ENCODE measurements at regions not wholly inside any gene's neighbourhood (a gene's known extent, or its start where the extent isn't known, plus 50 kb on each side); places are given as distances from the start of the nearest gene placed in this dataset.

DNA sequence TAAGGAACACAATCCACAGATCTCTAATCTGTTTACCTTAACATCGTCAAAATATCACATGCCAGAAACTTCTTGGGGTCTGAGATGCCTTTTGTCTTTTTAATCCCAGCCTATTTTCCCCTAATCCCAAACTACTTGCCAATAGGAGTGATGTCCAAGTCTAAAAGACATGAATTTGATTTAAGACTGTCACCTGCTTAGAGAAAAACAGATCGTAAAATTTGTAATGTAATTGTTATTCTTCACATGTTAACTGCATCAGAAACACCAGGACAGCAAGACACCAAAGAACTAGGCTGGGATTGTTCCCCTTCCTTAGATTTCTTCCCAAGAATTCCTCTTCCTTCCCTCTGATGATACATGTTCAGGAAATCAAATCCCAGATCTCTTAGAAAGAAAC, 198.1 kb upstream of the ARHGAP20 start:
- no peak for TF ChIP-seq JUND (IDR thresholded peaks at IDR 0.05; ENCODE audit: low read depth)
- in situ Hi-C loops (cut with HindIII; ENCODE audit: low pct_unique_long_range_greater_than_20kb, low sequenced_read_pairs), result no loop called here
- no peak for DNase-seq (ENCODE audit: low read depth in 1 of 2, low spot score in 1 of 2)

DNA sequence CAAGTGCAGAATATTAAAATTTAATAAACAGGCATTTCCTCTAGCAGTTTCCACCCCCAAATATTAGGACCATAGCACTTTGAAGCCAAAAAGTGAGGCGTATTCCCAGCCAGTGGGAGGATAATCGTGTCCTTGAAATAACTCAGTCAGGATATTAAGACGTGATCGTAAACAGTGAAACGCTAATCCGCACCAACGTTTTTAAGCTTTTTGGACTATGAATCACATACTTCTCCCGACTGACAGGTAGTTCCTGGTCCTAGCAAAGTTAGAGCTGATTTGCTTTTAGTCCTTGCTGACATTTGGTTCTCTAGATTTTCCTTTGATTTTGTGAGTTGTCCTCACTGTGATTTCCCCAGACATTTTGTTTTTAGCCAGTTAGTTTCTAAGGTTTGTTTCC, 197.1 kb upstream of the ARHGAP20 start:
- TF ChIP-seq JUND (IDR thresholded peaks at IDR 0.05; ENCODE audit: low read depth), result no peak
- no peak for DNase-seq (ENCODE audit: low read depth in 1 of 2, low spot score in 1 of 2)
- in situ Hi-C loops (cut with HindIII; ENCODE audit: low pct_unique_long_range_greater_than_20kb, low sequenced_read_pairs), result no loop called here

DNA sequence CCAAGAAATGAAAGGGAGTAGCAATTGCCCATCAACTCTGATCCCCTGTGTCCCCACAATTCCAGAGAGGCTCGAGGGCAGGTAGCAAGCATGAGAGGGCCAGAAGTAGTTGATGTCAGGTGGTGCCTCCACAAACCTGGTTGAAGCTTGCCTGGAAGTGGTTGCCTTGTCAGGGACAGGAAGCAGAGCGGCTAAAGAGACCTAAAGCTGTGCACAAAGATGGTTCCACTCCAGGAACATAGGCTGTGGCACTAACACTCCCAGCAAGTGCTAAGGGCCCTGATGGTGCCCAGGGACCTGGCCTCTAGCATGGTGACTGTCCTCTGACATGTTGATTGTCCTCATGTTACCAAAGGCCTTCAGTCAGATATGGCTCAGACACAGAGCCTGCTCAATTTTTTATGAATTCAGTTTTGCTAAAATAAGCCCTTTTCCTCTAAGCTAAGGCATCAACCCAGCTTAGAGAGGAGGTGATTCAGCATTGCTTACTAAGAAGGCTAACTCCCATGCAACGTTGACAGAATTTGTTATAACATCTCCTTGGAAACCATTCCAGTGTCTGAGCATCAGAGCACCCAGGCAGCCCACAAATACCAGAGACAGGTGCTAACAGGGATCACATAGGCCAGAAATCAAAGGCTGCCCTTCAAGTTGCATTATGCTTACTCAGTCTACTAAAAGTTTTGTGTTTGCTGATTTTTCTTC, 196.3 kb upstream of the ARHGAP20 start:
- DNase-seq (ENCODE audit: low read depth in 1 of 2, low spot score in 1 of 2), result no peak
- TF ChIP-seq JUND (IDR thresholded peaks at IDR 0.05; ENCODE audit: low read depth), result no peak
- in situ Hi-C loops (cut with HindIII; ENCODE audit: low pct_unique_long_range_greater_than_20kb, low sequenced_read_pairs), result no loop called here

DNA sequence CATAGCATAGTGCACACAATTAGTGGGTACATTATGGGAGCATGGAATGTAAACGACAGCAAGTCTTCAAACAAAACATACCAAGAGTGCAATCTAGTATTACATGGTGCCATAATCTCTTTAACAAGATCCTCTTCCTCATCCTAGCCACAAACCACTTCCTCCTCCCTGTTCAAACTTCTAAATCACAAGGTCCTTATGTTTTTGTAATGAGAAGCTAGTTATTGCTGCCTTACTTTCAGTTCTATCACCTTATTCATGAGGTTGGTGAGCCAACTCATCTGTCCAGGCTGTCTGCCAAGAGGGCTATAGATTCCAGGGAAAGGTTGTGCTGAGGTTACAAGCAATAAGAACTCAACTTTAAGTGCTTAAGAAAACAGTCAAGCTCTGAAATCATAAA, 195.4 kb upstream of the ARHGAP20 start:
- TF ChIP-seq JUND (IDR thresholded peaks at IDR 0.05; ENCODE audit: low read depth), result no peak
- in situ Hi-C loops (cut with HindIII; ENCODE audit: low pct_unique_long_range_greater_than_20kb, low sequenced_read_pairs), result no loop called here
- DNase-seq (ENCODE audit: low read depth in 1 of 2, low spot score in 1 of 2), result peak in 1 of 2 experiments; percentile 42

DNA sequence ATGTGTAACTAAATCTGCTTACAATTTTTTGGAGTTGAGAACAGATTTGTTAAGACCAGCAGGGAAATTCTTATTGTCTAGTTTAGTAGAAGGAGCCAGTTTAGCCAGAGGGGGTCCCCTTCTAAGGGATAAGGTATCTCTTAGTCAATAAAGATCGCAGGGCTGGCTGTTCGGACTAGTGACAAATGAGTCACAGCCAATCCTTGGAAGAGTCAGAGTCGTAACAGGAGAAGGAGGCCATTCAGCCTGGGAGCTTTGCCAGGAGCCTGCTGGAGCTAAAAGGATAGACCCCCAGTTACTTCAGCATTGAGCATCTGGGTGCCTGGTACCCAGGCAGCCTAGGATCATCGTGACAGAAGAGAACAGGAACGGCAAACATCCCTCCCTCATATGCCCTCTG, 191.6 kb upstream of the ARHGAP20 start:
- in situ Hi-C loops (cut with HindIII; ENCODE audit: low pct_unique_long_range_greater_than_20kb, low sequenced_read_pairs), result no loop called here

DNA sequence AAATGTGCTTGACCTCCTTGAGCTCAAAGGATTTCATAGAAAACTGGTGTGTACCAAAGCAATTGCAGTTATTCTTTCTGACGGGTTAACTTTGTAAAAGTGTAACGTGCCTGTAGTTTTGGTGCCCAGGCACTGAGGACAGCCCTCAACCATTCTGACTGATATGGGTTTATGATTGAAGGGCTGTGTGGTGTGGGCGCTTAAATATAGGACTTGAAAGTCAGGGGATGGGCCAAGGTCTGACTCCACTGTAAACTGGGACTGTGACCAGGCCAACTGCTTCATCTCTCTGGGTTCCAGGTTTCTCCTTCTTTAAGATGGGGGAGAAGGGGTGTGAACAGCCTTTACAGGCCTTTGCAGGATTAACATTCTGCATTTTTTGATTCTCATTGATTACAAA, 191.1 kb upstream of the ARHGAP20 start:
- no peak for TF ChIP-seq JUND (IDR thresholded peaks at IDR 0.05; ENCODE audit: low read depth)
- no peak for DNase-seq (ENCODE audit: low read depth in 1 of 2, low spot score in 1 of 2)
- in situ Hi-C loops (cut with HindIII; ENCODE audit: low pct_unique_long_range_greater_than_20kb, low sequenced_read_pairs), result no loop called here

More for the DNA sequence above, 191.6 kb upstream of the ARHGAP20 start:
- DNase-seq (ENCODE audit: low read depth in 1 of 2, low spot score in 1 of 2), result no peak
- TF ChIP-seq JUND (IDR thresholded peaks at IDR 0.05; ENCODE audit: low read depth), result no peak

DNA sequence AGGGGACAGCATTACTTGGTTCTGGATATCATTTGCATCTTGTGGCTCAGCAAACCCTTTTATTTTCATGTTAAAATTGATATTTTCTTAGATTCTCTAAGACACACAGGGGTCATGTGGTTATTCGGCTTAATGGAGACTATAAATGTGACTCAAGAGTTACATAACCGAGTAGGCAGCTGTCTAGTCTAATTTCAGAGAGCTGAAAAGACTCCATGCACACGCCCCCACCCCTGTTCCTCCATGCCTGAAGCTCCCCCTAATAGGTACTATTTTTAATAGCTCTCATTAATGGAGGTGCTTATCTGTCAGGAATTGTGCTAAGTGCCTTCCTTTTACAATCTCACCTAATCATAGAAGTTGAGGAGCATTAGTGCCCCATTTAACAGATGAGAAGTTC, 189.2 kb upstream of the ARHGAP20 start:
- no peak for DNase-seq (ENCODE audit: low read depth in 1 of 2, low spot score in 1 of 2)
- in situ Hi-C loops (cut with HindIII; ENCODE audit: low pct_unique_long_range_greater_than_20kb, low sequenced_read_pairs), result no loop called here
- TF ChIP-seq JUND (IDR thresholded peaks at IDR 0.05; ENCODE audit: low read depth), result no peak

DNA sequence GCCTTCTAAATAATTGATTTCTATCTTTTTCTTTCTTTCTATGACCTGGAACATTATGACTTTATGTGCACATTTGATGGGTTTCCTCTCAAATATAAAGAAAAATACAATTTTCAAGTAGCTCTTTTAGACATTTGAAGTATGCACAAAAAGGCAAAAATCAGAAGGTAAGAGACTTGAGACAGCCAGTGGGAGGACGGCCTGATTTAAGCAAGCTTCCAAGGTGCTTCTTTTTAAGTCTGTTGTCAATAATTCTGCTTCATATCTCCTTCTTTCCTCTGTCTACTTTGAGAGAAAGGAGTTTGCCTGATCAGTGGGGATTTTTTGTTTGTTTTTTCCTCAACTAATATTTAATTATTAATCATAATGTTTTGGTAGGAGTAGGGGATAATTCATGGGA, 188.2 kb upstream of the ARHGAP20 start:
- no peak for TF ChIP-seq JUND (IDR thresholded peaks at IDR 0.05; ENCODE audit: low read depth)
- in situ Hi-C loops (cut with HindIII; ENCODE audit: low pct_unique_long_range_greater_than_20kb, low sequenced_read_pairs), result no loop called here
- no peak for DNase-seq (ENCODE audit: low read depth in 1 of 2, low spot score in 1 of 2)

DNA sequence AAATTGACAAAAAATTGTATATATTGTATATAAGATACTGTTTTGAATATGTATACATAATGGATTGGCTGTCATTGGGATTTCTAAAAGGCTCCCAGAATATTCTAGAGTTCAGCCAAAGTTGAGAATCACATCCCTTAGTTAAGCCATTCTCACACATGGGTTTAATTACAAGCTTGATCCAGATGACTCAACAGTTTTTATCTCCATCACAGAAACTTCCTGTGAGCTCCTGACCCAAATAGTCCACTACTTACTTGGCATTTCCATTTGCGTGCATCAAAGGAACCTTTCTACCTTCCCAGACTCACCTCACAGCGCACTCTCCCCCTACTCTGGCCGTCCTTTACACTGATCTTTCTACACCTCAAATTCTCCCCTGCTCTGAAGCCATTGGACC, 184.8 kb upstream of the ARHGAP20 start:
- in situ Hi-C loops (cut with HindIII; ENCODE audit: low pct_unique_long_range_greater_than_20kb, low sequenced_read_pairs), result no loop called here
- TF ChIP-seq JUND (IDR thresholded peaks at IDR 0.05; ENCODE audit: low read depth), result no peak
- DNase-seq (ENCODE audit: low read depth in 1 of 2, low spot score in 1 of 2), result no peak

DNA sequence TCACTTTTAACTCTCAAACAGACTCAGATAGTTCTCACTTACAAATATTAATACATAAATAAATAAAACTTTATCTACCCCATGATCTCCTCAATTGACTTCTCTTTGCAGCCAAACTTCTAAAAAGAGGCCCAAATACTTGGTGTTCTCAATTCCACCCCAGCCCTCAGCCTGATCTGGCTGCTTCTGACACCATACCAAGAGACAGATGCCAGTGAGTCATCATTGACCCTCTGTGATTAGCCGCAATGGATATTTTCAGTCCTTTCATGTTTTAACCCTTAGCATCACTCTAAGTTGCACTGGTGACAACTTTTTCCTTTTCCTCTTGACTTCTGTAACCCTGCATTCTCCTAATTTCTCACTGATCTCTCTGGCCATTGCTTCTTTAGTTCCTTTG, 184.1 kb upstream of the ARHGAP20 start:
- no peak for TF ChIP-seq JUND (IDR thresholded peaks at IDR 0.05; ENCODE audit: low read depth)
- no peak for DNase-seq (ENCODE audit: low read depth in 1 of 2, low spot score in 1 of 2)
- in situ Hi-C loops (cut with HindIII; ENCODE audit: low pct_unique_long_range_greater_than_20kb, low sequenced_read_pairs), result no loop called here

DNA sequence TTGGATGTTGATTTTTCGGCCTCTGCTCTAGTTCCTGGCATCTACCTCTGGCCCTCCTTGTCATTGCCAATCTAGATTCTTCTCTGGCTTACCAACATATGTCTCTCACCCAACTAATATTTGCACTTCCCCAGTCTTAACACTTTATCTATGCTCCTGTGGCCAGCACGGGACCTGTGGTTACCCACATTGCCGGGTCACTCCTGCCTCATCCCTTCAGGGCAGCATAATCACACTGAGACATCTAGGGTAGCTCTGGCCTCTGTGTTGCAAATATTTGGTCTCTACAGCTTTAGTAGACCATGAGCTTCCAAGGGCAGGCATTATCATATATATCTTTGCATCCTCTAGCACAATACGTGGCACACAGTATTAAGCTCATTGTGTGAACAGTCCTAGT, 182.0 kb upstream of the ARHGAP20 start:
- peak in 1 of 2 experiments; percentile 81 for DNase-seq (ENCODE audit: low read depth in 1 of 2, low spot score in 1 of 2)
- peak; percentile 69; the same call in 1 of the 2 replicates for TF ChIP-seq JUND (IDR thresholded peaks at IDR 0.05; ENCODE audit: low read depth)
- in situ Hi-C loops (cut with HindIII; ENCODE audit: low pct_unique_long_range_greater_than_20kb, low sequenced_read_pairs), result no loop called here

DNA sequence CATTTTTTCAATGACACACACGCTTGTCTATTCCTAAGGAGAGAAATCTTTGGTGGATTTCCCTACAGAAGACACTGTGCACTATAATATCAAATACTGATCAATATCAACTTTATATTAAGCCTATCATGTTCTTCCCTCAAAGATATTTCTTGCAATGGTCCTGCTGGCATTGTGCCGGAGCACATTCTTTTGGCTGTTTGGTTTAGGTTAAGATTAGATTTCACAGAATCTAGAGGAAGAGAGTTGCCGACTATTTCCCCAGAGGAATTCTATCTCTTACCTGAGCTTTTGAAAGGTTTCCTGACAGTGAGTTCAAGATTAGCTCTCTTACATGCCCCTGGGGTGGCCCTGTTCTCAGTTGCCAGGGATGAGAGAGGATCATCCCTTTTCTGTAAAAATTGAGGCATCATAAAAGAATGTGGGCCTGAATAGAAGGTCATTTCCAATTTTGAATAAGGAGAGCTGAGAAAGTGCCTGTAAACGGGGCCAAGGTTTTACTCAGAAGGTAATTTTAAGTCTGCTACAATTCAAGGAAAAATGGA, 180.6 kb upstream of the ARHGAP20 start:
- DNase-seq (ENCODE audit: low read depth in 1 of 2, low spot score in 1 of 2), result no peak
- no peak for TF ChIP-seq JUND (IDR thresholded peaks at IDR 0.05; ENCODE audit: low read depth)
- in situ Hi-C loops (cut with HindIII; ENCODE audit: low pct_unique_long_range_greater_than_20kb, low sequenced_read_pairs), result no loop called here

DNA sequence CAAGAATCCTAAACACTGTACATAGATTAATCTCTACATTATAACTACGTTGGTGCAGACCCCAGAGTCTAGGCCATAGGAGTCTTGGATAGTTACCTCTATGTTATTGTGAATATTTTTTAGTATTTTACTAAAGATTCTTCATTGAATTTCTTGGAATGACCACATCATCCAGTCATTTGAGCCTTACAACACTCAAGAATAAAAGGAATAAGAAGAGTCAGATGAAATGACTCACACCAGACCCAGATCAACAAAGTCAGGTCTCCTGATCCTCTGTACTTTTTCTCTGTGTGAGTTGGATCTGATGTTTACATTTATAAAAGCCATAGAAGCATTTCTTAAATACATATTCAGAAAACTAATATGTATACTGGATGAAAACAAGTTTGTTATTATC, 179.2 kb upstream of the ARHGAP20 start:
- DNase-seq (ENCODE audit: low read depth in 1 of 2, low spot score in 1 of 2), result no peak
- in situ Hi-C loops (cut with HindIII; ENCODE audit: low pct_unique_long_range_greater_than_20kb, low sequenced_read_pairs), result no loop called here
- no peak for TF ChIP-seq JUND (IDR thresholded peaks at IDR 0.05; ENCODE audit: low read depth)

DNA sequence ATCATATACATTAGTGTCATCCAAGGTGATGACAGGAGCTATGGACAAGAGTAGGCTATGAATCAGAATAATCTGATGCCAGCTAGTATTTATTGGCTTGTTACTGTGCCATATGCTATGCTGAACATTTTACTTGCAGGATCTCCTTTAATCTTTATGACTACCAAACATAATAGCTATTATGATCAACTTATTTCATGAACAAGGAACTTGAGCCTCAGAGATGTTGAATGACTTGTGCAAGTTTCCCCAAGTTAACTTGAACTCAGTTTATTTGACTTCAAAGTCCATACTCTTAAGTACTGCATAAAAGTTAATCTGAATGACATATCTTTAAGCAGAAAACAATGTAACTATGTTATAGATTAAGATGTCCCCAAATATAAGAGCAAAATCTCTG, 178.8 kb upstream of the ARHGAP20 start:
- in situ Hi-C loops (cut with HindIII; ENCODE audit: low pct_unique_long_range_greater_than_20kb, low sequenced_read_pairs), result no loop called here
- DNase-seq (ENCODE audit: low read depth in 1 of 2, low spot score in 1 of 2), result no peak
- no peak for TF ChIP-seq JUND (IDR thresholded peaks at IDR 0.05; ENCODE audit: low read depth)

Measured in T47D (cell line).